AG09319 (cell line): ENCODE measurements at regions not wholly inside any gene's neighbourhood (a gene's known extent, or its start where the extent isn't known, plus 50 kb on each side); places are given as distances from the start of the nearest gene placed in this dataset.

Experiments
- DNase-seq: peaks from one replicate; pipeline ENCODE4 v3.0.0-alpha.2; 2010; ENCODE audit warnings: low read depth; ENCODE audit errors: extremely low read depth
- CTCF ChIP-seq: IDR thresholded peaks from 2 replicates; pipeline ENCODE4 v1.5.1; 2011; ENCODE audit warnings: low read depth, mild to moderate bottlenecking, inconsistent platforms, low read length, moderate library complexity

DNA sequence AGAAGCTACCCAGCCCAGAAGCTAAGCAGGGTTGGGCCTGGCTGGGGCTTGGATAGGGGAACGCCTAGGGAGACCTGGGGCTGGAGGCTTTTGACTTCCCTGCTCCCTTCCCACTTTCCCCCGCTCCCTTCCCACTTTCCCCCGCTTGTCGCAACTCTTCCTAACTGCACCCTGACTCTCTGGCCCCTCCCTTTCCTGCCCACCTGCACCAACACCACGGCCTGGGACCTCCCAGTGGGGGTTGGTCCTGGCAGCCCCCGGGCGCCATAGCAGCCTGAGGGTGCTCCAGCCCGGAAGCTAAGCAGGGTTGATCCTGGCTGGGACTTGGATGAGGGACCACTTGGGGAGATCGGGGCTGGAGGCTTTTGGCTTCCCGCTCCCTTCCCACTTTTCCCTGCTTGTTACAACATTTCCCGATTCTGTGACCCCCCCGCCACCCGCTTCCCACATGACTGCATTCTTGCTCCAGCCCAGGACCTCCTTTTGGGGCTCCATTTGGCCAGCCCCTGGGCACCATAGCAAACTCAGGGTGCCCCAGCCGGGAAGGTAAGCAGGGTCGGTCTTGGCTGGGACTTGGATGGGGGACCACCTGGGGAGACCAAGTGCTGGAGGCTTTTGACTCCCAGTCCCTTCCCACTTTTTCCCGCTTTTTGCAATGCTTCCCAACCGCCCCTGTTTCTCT is 2287.0 kb downstream of the TP53TG3F start:
- no peak for DNase-seq
- no peak for TF ChIP-seq CTCF

DNA sequence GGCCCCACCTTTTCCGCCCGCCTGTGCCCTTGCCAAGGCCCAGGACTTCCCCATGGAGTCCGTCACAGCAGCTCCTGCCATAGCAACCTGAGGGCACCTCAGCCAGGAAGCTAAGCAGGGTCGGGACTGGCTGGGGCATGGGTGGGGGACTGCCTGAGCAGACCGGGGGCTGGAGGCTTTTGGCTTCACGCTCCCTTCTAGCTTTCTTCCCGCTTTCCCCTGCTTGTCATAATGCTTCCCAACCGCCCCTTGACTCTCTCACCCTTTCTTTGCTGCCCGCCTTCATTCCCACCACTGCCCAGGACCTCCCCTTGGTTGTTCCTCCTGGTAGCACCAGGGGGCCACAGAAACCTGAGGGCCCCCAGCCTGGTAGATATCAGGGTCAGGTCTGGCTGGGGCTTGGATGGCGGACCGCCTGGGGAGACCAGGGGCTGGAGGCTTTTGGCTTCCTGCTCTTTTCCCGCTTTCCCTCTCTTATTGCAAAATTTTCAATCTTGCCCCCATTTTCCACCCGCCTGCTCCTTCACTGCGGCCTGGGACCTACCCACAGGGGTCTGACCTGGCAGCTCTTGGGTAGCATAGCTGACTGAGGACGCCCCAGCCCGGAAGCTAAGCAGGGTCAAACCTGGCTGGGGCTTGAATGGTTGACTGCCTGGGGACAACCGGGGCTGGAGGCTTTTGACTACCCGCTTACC is 2287.7 kb downstream of the TP53TG3F start:
- no peak for TF ChIP-seq CTCF
- DNase-seq: no peak

DNA sequence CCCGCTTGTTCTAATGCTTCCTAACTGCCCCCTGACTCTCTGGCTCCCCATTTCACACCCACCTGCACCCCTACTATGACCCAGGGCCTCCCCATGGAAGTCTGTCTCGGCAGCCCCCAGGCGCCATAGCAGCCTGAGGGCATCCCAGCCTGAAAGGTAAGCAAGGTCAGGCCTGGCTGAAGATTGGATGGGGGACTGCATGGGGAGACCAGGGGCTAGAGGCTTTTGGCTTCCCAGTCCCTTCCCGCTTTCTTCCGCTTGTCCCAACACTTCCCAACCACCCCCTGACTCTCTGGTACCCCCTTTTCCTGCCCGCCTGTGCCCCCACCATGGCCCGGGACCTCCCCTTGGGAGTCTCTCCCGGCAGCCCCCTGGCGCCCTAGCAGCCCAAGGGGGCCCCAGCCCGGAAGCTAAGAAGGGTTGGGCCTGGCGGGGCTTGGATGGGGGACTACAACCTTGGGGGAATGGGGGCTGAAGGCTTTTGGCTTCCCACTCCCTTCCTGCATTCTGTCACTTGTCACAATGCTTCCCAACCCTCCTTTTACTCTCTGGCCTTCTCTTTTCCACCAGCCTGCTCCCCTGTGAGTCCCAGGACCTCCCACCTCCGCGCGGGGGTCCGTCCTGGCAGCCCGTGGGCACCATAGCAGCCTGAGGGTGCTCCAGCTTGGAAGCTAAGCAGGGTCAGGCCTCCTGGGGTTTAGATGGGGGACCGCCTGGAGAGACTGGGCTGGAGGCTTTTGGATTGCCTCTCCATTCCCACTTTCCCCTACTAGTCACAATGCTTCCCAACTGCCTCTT is 2288.4 kb downstream of the TP53TG3F start:
- no peak for TF ChIP-seq CTCF
- DNase-seq: no peak

DNA sequence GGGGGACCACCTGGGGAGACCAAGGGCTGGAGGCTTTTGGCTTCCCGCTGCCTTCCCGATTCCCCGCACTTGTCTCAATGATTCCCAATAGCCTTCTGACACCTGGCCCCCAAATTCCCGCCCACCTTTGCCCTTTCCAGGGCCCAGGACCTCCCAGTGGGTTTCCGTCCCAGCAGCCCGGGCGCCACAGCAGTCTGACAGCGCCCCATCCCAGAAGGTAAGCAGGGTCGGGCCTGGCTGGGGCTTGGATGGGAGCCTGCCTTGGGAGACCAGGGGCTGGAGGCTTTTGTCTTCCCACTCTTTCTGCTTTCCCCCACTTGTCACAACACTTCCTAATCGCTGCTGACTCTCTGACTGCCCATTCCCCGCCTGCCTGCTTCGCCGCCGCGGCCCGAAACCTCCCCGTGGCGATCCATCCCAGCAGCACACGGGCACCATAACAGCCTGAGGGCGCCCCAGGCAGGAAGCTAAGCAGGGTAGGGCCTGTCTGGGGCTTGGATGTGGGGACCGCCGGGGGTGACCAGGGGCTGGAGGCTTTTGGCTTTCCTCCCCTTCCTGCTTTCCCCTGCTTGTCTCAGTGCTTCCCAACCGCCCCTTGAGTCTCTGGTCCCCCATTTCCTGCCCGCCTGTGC is 2289.3 kb downstream of the TP53TG3F start:
- no peak for TF ChIP-seq CTCF
- no peak for DNase-seq

- no peak for DNase-seq
- TF ChIP-seq CTCF: no peak
Measured at GRCh38 chr16:35749253-35750141, 2290.1 kb downstream of the TP53TG3F start.

DNA sequence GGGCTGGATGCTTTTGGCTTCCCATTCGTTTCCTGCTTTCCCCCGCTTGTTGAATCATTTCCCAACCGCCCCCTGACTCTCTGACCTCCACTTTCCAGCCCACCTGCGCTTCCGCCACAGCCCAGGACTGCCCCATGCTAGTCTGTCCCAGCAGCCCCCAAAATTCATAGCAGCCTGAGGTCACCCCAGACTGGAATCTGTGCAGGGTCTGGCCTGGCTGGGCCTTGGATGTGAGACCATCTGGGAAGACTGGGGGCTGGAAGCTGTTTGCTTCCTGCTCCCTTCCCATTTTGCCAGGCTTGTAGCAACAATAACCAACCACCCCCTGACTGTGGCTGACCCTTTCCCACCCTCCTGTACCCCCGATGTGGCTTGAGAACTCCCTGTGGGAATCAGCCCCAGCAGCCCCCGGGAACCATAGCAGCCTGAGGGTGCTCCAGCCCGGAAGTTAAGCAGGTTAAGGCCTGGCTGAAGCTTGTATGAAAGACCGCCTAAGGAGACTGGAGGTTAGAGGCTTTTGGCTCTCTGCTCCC is 2290.8 kb downstream of the TP53TG3F start:
- no peak for TF ChIP-seq CTCF
- DNase-seq: no peak
